PC-9 (cell line): ENCODE measurements at regions not wholly inside any gene's neighbourhood (a gene's known extent, or its start where the extent isn't known, plus 50 kb on each side); places are given as distances from the start of the nearest gene placed in this dataset.

Source experiments
- CTCF ChIP-seq: fragments of 200-600 bp; sonication (generic); conservative IDR thresholded peaks from 2 replicates; pipeline ENCODE4 v1.6.1; 2017; ENCODE audit warnings: mixed run types, antibody characterized with exemption, mild to moderate bottlenecking, moderate library complexity
- EZH2 ChIP-seq: fragments of 200-600 bp; sonication (generic); IDR thresholded peaks from 2 replicates; pipeline ENCODE4 v1.8.0; 2017; ENCODE audit warnings: antibody characterized with exemption, low read depth

DNA sequence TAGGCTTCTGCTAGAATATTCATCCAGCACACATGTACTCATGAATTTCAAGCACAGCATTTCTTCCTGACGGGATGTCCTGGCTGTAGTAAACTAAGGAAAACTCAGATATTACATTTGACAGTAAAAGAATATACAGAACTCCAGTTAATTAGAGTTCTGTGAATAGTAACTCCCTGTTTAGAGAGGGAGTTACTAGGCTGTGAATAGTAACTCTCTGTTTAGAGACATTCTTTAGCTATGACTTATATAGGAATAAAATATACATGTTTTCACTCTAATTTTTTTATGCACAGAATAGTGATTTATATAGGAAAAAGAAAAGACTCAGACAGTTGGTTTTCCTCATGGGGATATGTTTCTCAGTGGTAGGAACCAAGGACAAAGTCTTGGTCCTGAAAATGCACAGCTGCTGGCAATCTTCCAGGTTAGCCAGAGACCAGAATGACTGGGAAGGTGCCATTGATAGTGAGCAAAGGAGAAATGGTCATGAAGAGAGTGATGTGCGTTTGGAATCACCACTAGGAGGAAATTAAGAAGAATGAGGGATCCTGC is 480.7 kb upstream of the THBS1 start:
- no peak for TF ChIP-seq CTCF
- no peak for TF ChIP-seq EZH2
